DND-41 (cell line): ENCODE measurements at regions not wholly inside any gene's neighbourhood (a gene's known extent, or its start where the extent isn't known, plus 50 kb on each side); places are given as distances from the start of the nearest gene placed in this dataset.

ENCODE experiments used
- ATAC-seq: fragments of 200-7000 bp; cut with Tn5 transposase; 3 replicates; pipeline ENCODE4 v1.9.1; 2021; ENCODE audit warnings: low read depth; ENCODE audit not compliant: insufficient read depth
- DNase-seq: peaks from one replicate; pipeline ENCODE4 v3.0.0-alpha.2; 2020
- H2AFZ ChIP-seq: 2 replicates; pipeline ENCODE4 v1.6.0; 2012; ENCODE audit warnings: low read depth, low read length
- H3K27ac ChIP-seq: 2 replicates; pipeline ENCODE4 v1.5.1; 2012; ENCODE audit warnings: low read length, inconsistent platforms
- H3K27me3 ChIP-seq: fragments of 200-600 bp; sonication (generic); 2 replicates; pipeline ENCODE4 v1.6.0; 2012; ENCODE audit warnings: low read length, mild to moderate bottlenecking, inconsistent platforms; ENCODE audit not compliant: insufficient read depth, poor library complexity
- H3K36me3 ChIP-seq: 2 replicates; pipeline ENCODE4 v1.5.1; 2012; ENCODE audit warnings: low read length, inconsistent platforms; ENCODE audit not compliant: insufficient read depth
- H3K4me1 ChIP-seq: 2 replicates; pipeline ENCODE4 v1.5.1; 2012; ENCODE audit warnings: mild to moderate bottlenecking, low read length; ENCODE audit not compliant: insufficient read depth
- H3K4me2 ChIP-seq: 2 replicates; pipeline ENCODE4 v1.6.0; 2012; ENCODE audit warnings: mild to moderate bottlenecking, moderate library complexity, low read length, inconsistent platforms; ENCODE audit not compliant: insufficient read depth
- H3K4me3 ChIP-seq, 2 experiments: fragments of 200-600 bp in 1 of 2; shearing (Covaris generic) in 1 of 2; 2 replicates each; pipeline ENCODE4 v1.5.1; 2012 to 2016; ENCODE audit warnings: inconsistent platforms in 2 of 2, low read length in 2 of 2, mild to moderate bottlenecking in 2 of 2, low read depth in 1 of 2, moderate library complexity in 1 of 2
- H3K79me2 ChIP-seq: 2 replicates; pipeline ENCODE4 v1.6.0; 2012; ENCODE audit warnings: low read length, inconsistent platforms; ENCODE audit not compliant: insufficient read depth
- H3K9ac ChIP-seq: 2 replicates; pipeline ENCODE4 v1.6.0; 2012; ENCODE audit warnings: low read depth, mild to moderate bottlenecking, inconsistent platforms, low read length, moderate library complexity
- H3K9me3 ChIP-seq: 2 replicates; pipeline ENCODE4 v1.5.1; 2012; ENCODE audit warnings: low read length, moderate library complexity, mild to moderate bottlenecking, inconsistent platforms; ENCODE audit not compliant: insufficient read depth, severe bottlenecking
- H4K20me1 ChIP-seq: 2 replicates; pipeline ENCODE4 v1.6.0; 2012; ENCODE audit warnings: low read length; ENCODE audit not compliant: insufficient read depth
- CTCF ChIP-seq: IDR thresholded peaks from 2 replicates; pipeline ENCODE4 v1.5.1; 2012; ENCODE audit warnings: borderline replicate concordance, low read length, moderate library complexity, mild to moderate bottlenecking; ENCODE audit not compliant: poor library complexity, severe bottlenecking; ENCODE audit errors: extremely low read depth
- EZH2 ChIP-seq: IDR thresholded peaks from 3 replicates; pipeline ENCODE4 v1.6.1; 2012; ENCODE audit warnings: borderline replicate concordance, low read depth, mild to moderate bottlenecking, moderate library complexity, low read length, inconsistent platforms; ENCODE audit not compliant: severe bottlenecking

- Histone ChIP-seq H3K9me3 (peaks cover 2% of the 10 kb centered on the region), H3K4me2 (no peak overlapping the region), H2AFZ (no peak overlapping the region), H4K20me1 (no peaks in the 10 kb centered on the region), H3K9ac (no peak overlapping the region), H3K4me1 (peaks cover 17% of the 10 kb centered on the region), H3K36me3 (no peaks in the 10 kb centered on the region), H3K79me2 (no peaks in the 10 kb centered on the region), H3K4me3 (no peak overlapping the region), H3K27me3 (no peaks in the 10 kb centered on the region), H3K27ac (no peak overlapping the region)
- DNase-seq (no peak), ATAC-seq (no peak)
- no peak for TF ChIP-seq EZH2
- no peak for TF ChIP-seq CTCF
Observed at GRCh38 chr14:97527993-97528392, 730.8 kb downstream of the VRK1 start.

- H3K27ac ChIP-seq, result no peak overlapping the region
- no peaks in the 10 kb centered on the region for H3K79me2 ChIP-seq
- ATAC-seq (no peak), DNase-seq (no peak)
- peaks cover 2% of the 10 kb centered on the region for H3K9me3 ChIP-seq
- H3K36me3 ChIP-seq, result no peaks in the 10 kb centered on the region
- no peak overlapping the region for H3K4me2 ChIP-seq
- H3K27me3 ChIP-seq, result no peaks in the 10 kb centered on the region
- TF ChIP-seq EZH2 (no peak), CTCF (no peak)
- H4K20me1 ChIP-seq, result no peaks in the 10 kb centered on the region
- H2AFZ ChIP-seq, result no peak overlapping the region
- H3K4me3 ChIP-seq, result no peak overlapping the region
- H3K4me1 ChIP-seq, result no peaks in the 10 kb centered on the region
- no peak overlapping the region for H3K9ac ChIP-seq
Observed at GRCh38 chr14:97532052-97532451, 734.9 kb downstream of the VRK1 start.

- H3K36me3 ChIP-seq, result no peaks in the 10 kb centered on the region
Observed at GRCh38 chr14:97536421-97536820, 739.2 kb downstream of the VRK1 start.

More at GRCh38 chr14:97536421-97536820, 739.2 kb downstream of the VRK1 start:
- H2AFZ ChIP-seq, result no peak overlapping the region
- TF ChIP-seq EZH2, result no peak
- no peak for TF ChIP-seq CTCF
- H3K27ac ChIP-seq, result no peak overlapping the region
- H3K9me3 ChIP-seq, result peaks cover 2% of the 10 kb centered on the region
- no peaks in the 10 kb centered on the region for H3K4me1 ChIP-seq
- H3K79me2 ChIP-seq, result no peaks in the 10 kb centered on the region
- no peak overlapping the region for H3K9ac ChIP-seq
- DNase-seq (no peak), ATAC-seq (no peak)
- H4K20me1 ChIP-seq, result no peaks in the 10 kb centered on the region
- no peak overlapping the region for H3K4me3 ChIP-seq
- no peaks in the 10 kb centered on the region for H3K27me3 ChIP-seq
- no peak overlapping the region for H3K4me2 ChIP-seq
